ACC112 (cell line): ENCODE measurements at regions not wholly inside any gene's neighbourhood (a gene's known extent, or its start where the extent isn't known, plus 50 kb on each side); places are given as distances from the start of the nearest gene placed in this dataset.
A peak's percentile ranks its signal among the peaks of the same experiment; 100 is the strongest.

Source experiments
- H2AFZ ChIP-seq: fragments of 200-600 bp; sonication (generic); one replicate; pipeline ENCODE4 v1.6.0; 2017; ENCODE audit warnings: antibody characterized with exemption, low read length; ENCODE audit not compliant: unreplicated experiment
- H3K27ac ChIP-seq: fragments of 200-600 bp; sonication (generic); 2 replicates; pipeline ENCODE4 v1.5.1; 2014; ENCODE audit warnings: low read depth, mild to moderate bottlenecking, antibody characterized with exemption, low read length, moderate library complexity
- H3K27me3 ChIP-seq: fragments of 200-600 bp; sonication (generic); 2 replicates; pipeline ENCODE4 v1.6.1; 2014; ENCODE audit warnings: mild to moderate bottlenecking, antibody characterized with exemption, low read length, moderate library complexity, mixed read lengths; ENCODE audit not compliant: insufficient read depth
- H3K36me3 ChIP-seq: fragments of 200-600 bp; sonication (generic); 2 replicates; pipeline ENCODE4 v1.6.1; 2016; ENCODE audit warnings: mild to moderate bottlenecking, antibody characterized with exemption, low read length, moderate library complexity, mixed read lengths; ENCODE audit not compliant: insufficient read depth
- H3K4me1 ChIP-seq: fragments of 200-600 bp; sonication (generic); one replicate; pipeline ENCODE4 v1.6.1; 2016; ENCODE audit warnings: low read length, mixed read lengths; ENCODE audit not compliant: insufficient read depth, unreplicated experiment, control insufficient read depth
- H3K4me3 ChIP-seq: fragments of 200-600 bp; sonication (generic); 2 replicates; pipeline ENCODE4 v1.5.1; 2014; ENCODE audit warnings: mild to moderate bottlenecking, low read depth, low read length
- H3K79me2 ChIP-seq: fragments of 200-600 bp; sonication (generic); one replicate; pipeline ENCODE4 v1.6.0; 2016; ENCODE audit warnings: low read length; ENCODE audit not compliant: control insufficient read depth, unreplicated experiment, insufficient read depth

GRCh38 chr7:142375710-142376313 is 118.0 kb upstream of the PRSS58 start:
- no peaks in the 10 kb centered on the region for H3K36me3 ChIP-seq
- peak overlapping the region; percentile 44 for H2AFZ ChIP-seq
- peaks cover 42% of the 10 kb centered on the region for H3K4me1 ChIP-seq
- no peak overlapping the region for H3K4me3 ChIP-seq
- H3K79me2 ChIP-seq = no peaks in the 10 kb centered on the region
- no peak overlapping the region for H3K27ac ChIP-seq
- H3K27me3 ChIP-seq = no peaks in the 10 kb centered on the region

- Histone ChIP-seq H3K36me3 (no peaks in the 10 kb centered on the region), H3K79me2 (no peaks in the 10 kb centered on the region), H3K27ac (no peak overlapping the region)
These were observed 114.9 kb upstream of the PRSS58 start for GRCh38 chr7:142372727-142373126.

GRCh38 chr7:142371586-142372377 is 113.9 kb upstream of the PRSS58 start:
- Histone ChIP-seq H3K36me3 (no peaks in the 10 kb centered on the region), H3K4me3 (no peak overlapping the region), H3K27me3 (no peaks in the 10 kb centered on the region), H3K79me2 (no peaks in the 10 kb centered on the region), H2AFZ (no peak overlapping the region), H3K27ac (no peak overlapping the region), H3K4me1 (peaks cover 42% of the 10 kb centered on the region)

More at GRCh38 chr7:142372727-142373126, 114.9 kb upstream of the PRSS58 start:
- no peak overlapping the region for H3K4me3 ChIP-seq
- H3K27me3 ChIP-seq = no peaks in the 10 kb centered on the region
- peak overlapping the region; percentile 60 for H2AFZ ChIP-seq
- peaks cover 42% of the 10 kb centered on the region for H3K4me1 ChIP-seq

GRCh38 chr7:142365410-142365842 is 107.6 kb upstream of the PRSS58 start:
- Histone ChIP-seq H3K4me1 (no peaks in the 10 kb centered on the region), H3K27ac (no peak overlapping the region), H3K79me2 (no peaks in the 10 kb centered on the region), H3K4me3 (no peak overlapping the region), H3K27me3 (peaks cover 3% of the 10 kb centered on the region; the same call in 1 of the 2 replicates), H3K36me3 (no peaks in the 10 kb centered on the region), H2AFZ (no peak overlapping the region)

- Histone ChIP-seq H2AFZ (no peak overlapping the region), H3K27me3 (peaks cover 3% of the 10 kb centered on the region; the same call in 1 of the 2 replicates), H3K4me1 (no peaks in the 10 kb centered on the region), H3K36me3 (no peaks in the 10 kb centered on the region), H3K4me3 (no peak overlapping the region), H3K27ac (no peak overlapping the region), H3K79me2 (no peaks in the 10 kb centered on the region)
These were observed 106.7 kb upstream of the PRSS58 start for GRCh38 chr7:142364551-142364950.

GRCh38 chr7:142362349-142362748 is 104.5 kb upstream of the PRSS58 start:
- Histone ChIP-seq H3K4me1 (no peaks in the 10 kb centered on the region), H2AFZ (no peak overlapping the region)

GRCh38 chr7:142359694-142360279 is 101.9 kb upstream of the PRSS58 start:
- Histone ChIP-seq H2AFZ (no peak overlapping the region), H3K4me1 (no peaks in the 10 kb centered on the region), H3K36me3 (no peaks in the 10 kb centered on the region), H3K79me2 (no peaks in the 10 kb centered on the region), H3K27me3 (peaks cover 3% of the 10 kb centered on the region; the same call in 1 of the 2 replicates), H3K4me3 (no peak overlapping the region), H3K27ac (no peak overlapping the region)

More at GRCh38 chr7:142362349-142362748, 104.5 kb upstream of the PRSS58 start:
- H3K79me2 ChIP-seq = no peaks in the 10 kb centered on the region
- no peak overlapping the region for H3K27ac ChIP-seq
- H3K36me3 ChIP-seq = no peaks in the 10 kb centered on the region
- peaks cover 3% of the 10 kb centered on the region; the same call in 1 of the 2 replicates for H3K27me3 ChIP-seq
- H3K4me3 ChIP-seq = no peak overlapping the region

GRCh38 chr7:142357953-142358520 is 100.2 kb upstream of the PRSS58 start:
- Histone ChIP-seq H2AFZ (peak overlapping the region; percentile 93), H3K27ac (no peak overlapping the region), H3K79me2 (no peaks in the 10 kb centered on the region), H3K27me3 (no peaks in the 10 kb centered on the region), H3K36me3 (no peaks in the 10 kb centered on the region), H3K4me1 (no peaks in the 10 kb centered on the region), H3K4me3 (no peak overlapping the region)

GRCh38 chr7:142356166-142356565 is 98.3 kb upstream of the PRSS58 start:
- Histone ChIP-seq H3K4me1 (no peaks in the 10 kb centered on the region), H2AFZ (no peak overlapping the region), H3K4me3 (no peak overlapping the region)

GRCh38 chr7:142355328-142355727 is 97.5 kb upstream of the PRSS58 start:
- H3K27ac ChIP-seq = no peak overlapping the region
- no peak overlapping the region for H3K4me3 ChIP-seq

More at GRCh38 chr7:142356166-142356565, 98.3 kb upstream of the PRSS58 start:
- no peaks in the 10 kb centered on the region for H3K36me3 ChIP-seq
- H3K79me2 ChIP-seq = no peaks in the 10 kb centered on the region
- H3K27ac ChIP-seq = no peak overlapping the region
- peaks cover 1% of the 10 kb centered on the region for H3K27me3 ChIP-seq

More at GRCh38 chr7:142355328-142355727, 97.5 kb upstream of the PRSS58 start:
- Histone ChIP-seq H3K36me3 (no peaks in the 10 kb centered on the region), H2AFZ (no peak overlapping the region), H3K79me2 (no peaks in the 10 kb centered on the region), H3K27me3 (peaks cover 10% of the 10 kb centered on the region), H3K4me1 (no peaks in the 10 kb centered on the region)
